Right lobe of liver (tissue), 4 donors: ENCODE measurements at regions not wholly inside any gene's neighbourhood (a gene's known extent, or its start where the extent isn't known, plus 50 kb on each side); places are given as distances from the start of the nearest gene placed in this dataset.

Source experiments
- POLR2A ChIP-seq: fragments of 450-650 bp; IDR thresholded peaks from one replicate; pipeline ENCODE4 v1.6.1; 2017; ENCODE audit warnings: antibody characterized with exemption, mild to moderate bottlenecking
- TF ChIP-seq, protein P1 (sequence below), 4 donors: fragments of 200-600 bp in 3 of 4; fragments of 450-650 bp in 1 of 4; IDR thresholded peaks; one replicate each; pipeline versions ENCODE4 v1.5.1 to v1.8.0; 2016 to 2022; ENCODE audit warnings: antibody characterized with exemption in 4 of 4, mild to moderate bottlenecking in 2 of 4
- donor health status: DM: no; HTN: no; CAD: no.
- donor health status: DM: no; HTN: no; CAD: no.
- donor health status: DM: no; HTN: yes; CAD: no.

DNA sequence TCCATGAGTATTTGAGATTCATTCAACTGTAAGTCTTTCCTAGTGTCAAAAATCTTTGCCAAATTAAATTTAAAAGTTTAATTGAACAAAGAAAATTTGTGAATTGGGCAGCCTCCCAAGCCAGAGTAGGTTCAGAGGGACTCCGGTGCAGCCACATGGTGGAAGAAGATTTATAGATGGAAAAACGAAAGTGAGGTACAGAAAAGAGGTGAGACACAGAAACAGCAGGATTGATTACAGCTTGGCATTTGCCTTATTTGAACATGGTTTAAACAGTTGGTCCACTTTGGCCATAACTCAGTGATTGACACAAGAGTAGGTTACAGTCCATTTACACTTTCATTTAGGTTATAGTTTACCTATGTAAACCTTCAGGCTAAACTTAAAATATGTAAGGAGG is 465.8 kb downstream of the ARL4A start:
- TF ChIP-seq POLR2A, result no peak
- TF ChIP-seq, protein P1, sequence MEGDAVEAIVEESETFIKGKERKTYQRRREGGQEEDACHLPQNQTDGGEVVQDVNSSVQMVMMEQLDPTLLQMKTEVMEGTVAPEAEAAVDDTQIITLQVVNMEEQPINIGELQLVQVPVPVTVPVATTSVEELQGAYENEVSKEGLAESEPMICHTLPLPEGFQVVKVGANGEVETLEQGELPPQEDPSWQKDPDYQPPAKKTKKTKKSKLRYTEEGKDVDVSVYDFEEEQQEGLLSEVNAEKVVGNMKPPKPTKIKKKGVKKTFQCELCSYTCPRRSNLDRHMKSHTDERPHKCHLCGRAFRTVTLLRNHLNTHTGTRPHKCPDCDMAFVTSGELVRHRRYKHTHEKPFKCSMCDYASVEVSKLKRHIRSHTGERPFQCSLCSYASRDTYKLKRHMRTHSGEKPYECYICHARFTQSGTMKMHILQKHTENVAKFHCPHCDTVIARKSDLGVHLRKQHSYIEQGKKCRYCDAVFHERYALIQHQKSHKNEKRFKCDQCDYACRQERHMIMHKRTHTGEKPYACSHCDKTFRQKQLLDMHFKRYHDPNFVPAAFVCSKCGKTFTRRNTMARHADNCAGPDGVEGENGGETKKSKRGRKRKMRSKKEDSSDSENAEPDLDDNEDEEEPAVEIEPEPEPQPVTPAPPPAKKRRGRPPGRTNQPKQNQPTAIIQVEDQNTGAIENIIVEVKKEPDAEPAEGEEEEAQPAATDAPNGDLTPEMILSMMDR (IDR thresholded peaks at IDR 0.05), result no peak
